ENCODE measurements at regions not wholly inside any gene's neighbourhood (a gene's known extent, or its start where the extent isn't known, plus 50 kb on each side); places are given as distances from the start of the nearest gene placed in this dataset.

DNA sequence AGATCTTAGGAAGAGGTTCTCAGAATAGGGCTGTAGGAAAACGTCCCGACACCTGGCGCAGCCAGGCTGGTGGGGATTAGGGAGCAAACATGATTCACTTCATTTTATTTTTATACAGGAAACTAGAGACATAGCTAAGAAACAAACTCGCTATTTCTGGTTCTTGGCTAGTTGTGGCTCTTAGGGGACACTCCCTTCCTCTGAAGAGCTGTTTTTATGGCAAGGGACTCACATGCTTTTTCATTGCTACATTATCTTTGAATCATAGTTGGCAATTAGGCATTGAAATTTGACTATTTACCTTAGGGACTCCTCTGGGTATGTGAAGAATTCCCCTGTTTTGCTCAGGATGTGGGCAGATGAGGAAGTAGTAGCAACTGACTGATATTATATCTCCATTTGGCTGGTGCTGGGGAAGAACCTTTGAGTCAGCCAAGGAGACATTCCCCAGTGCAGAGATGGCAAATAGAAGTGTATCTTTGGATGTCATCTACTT lies 174.5 kb downstream of the SMIM20 start:
- TF ChIP-seq, protein P1, sequence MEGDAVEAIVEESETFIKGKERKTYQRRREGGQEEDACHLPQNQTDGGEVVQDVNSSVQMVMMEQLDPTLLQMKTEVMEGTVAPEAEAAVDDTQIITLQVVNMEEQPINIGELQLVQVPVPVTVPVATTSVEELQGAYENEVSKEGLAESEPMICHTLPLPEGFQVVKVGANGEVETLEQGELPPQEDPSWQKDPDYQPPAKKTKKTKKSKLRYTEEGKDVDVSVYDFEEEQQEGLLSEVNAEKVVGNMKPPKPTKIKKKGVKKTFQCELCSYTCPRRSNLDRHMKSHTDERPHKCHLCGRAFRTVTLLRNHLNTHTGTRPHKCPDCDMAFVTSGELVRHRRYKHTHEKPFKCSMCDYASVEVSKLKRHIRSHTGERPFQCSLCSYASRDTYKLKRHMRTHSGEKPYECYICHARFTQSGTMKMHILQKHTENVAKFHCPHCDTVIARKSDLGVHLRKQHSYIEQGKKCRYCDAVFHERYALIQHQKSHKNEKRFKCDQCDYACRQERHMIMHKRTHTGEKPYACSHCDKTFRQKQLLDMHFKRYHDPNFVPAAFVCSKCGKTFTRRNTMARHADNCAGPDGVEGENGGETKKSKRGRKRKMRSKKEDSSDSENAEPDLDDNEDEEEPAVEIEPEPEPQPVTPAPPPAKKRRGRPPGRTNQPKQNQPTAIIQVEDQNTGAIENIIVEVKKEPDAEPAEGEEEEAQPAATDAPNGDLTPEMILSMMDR (IDR thresholded peaks at IDR 0.05; ENCODE audit: insufficient read depth in 1 of 2, low read depth in 1 of 2, low read length in 1 of 2, severe bottlenecking in 1 of 2, unreplicated experiment in 1 of 2), result no peak
- BruUV-seq (replicated peaks), result no TSS peak
- H3K36me3 ChIP-seq (ENCODE audit: control insufficient read depth, insufficient read depth, low read length), result no peaks in the 10 kb centered on the region
- H3K27me3 ChIP-seq (replicated peaks; ENCODE audit: control insufficient read depth, insufficient read depth, low read length), result no peaks in the 10 kb centered on the region
- H3K27ac Mint-ChIP-seq (ENCODE audit: unreplicated experiment), result no peak overlapping the region
- no peak for DNase-seq
- no peaks in the 10 kb centered on the region for H3K4me1 Mint-ChIP-seq (ENCODE audit: low read depth, unreplicated experiment)
- H3K36me3 Mint-ChIP-seq (ENCODE audit: insufficient read depth, unreplicated experiment), result no peaks in the 10 kb centered on the region
- ChIA-PET POLR2A (no interaction called here), CTCF (no interaction called here)
- H3K4me3 Mint-ChIP-seq (ENCODE audit: unreplicated experiment), result no peak overlapping the region
- peaks cover 4% of the 10 kb centered on the region for H3K27me3 Mint-ChIP-seq (ENCODE audit: insufficient read depth, unreplicated experiment)
- H3K4me3 ChIP-seq (ENCODE audit: low read depth, low read length), result no peak overlapping the region
- intact Hi-C loops (cut with micrococcal nuclease; ENCODE audit: unreplicated experiment), result no loop called here
- H3K4me1 ChIP-seq, result no peaks in the 10 kb centered on the region
- H3K9me3 ChIP-seq, result peaks cover 7% of the 10 kb centered on the region; the same call in 1 of the 2 replicates
- H3K9me3 Mint-ChIP-seq (ENCODE audit: unreplicated experiment), result peaks cover 15% of the 10 kb centered on the region

DNA sequence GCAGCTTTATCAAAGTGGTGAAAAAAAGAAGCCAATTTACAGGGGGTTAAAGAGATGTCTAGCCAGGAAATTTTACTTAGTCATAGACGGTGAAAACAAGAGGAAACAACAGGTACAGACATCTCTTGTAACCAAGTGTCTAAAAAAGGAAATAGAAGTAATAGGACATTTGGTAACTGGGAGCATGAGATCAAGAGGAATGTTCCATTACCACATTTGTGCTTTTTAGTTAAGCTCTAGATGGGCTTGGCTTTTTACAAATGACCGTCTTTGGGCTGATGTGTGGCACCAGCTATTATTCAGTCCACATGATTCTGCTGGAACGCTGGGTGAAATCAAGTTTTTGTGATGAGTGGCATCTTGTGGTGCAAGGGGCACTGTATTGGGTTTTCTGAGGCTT lies 179.5 kb downstream of the SMIM20 start:
- Mint-ChIP-seq H3K4me1 (ENCODE audit: low read depth, unreplicated experiment) (no peaks in the 10 kb centered on the region), H3K4me3 (ENCODE audit: unreplicated experiment) (no peak overlapping the region), H3K27ac (ENCODE audit: unreplicated experiment) (no peak overlapping the region), H3K27me3 (ENCODE audit: insufficient read depth, unreplicated experiment) (peaks cover 4% of the 10 kb centered on the region), H3K9me3 (ENCODE audit: unreplicated experiment) (peaks cover 37% of the 10 kb centered on the region), H3K36me3 (ENCODE audit: insufficient read depth, unreplicated experiment) (no peaks in the 10 kb centered on the region)
- no peak overlapping the region for H3K4me3 ChIP-seq (ENCODE audit: low read depth, low read length)
- BruUV-seq (replicated peaks), result no TSS peak
- H3K27me3 ChIP-seq (replicated peaks; ENCODE audit: control insufficient read depth, insufficient read depth, low read length), result no peaks in the 10 kb centered on the region
- H3K4me1 ChIP-seq, result no peaks in the 10 kb centered on the region
- no peak for DNase-seq
- POLR2A ChIA-PET, result no interaction called here
- CTCF ChIA-PET, result no interaction called here
- H3K9me3 ChIP-seq, result peaks cover 7% of the 10 kb centered on the region; the same call in 1 of the 2 replicates
- intact Hi-C loops (cut with micrococcal nuclease; ENCODE audit: unreplicated experiment), result no loop called here
- no peaks in the 10 kb centered on the region for H3K36me3 ChIP-seq (ENCODE audit: control insufficient read depth, insufficient read depth, low read length)
- TF ChIP-seq, protein P1 (IDR thresholded peaks at IDR 0.05; ENCODE audit: insufficient read depth in 1 of 2, low read depth in 1 of 2, low read length in 1 of 2, severe bottlenecking in 1 of 2, unreplicated experiment in 1 of 2), result no peak

DNA sequence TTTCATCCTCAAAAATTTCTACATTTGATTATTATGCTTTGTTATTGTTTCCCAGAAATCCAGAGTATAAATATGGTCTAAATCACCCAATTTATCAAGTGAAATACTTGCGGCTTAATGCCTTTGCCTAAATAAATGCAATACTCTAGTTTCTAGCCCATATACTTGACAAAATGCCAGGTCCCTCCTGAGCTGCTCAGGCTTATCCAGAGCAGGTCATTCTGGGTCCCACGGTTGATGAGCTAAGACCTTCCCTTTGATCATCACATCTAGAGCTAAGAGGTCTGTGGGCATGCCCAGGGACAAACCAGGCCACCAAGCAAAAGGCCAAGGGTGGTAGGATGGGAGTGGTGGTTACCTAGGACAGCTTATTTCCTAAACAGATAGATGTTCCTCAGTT lies 180.1 kb downstream of the SMIM20 start:
- Histone ChIP-seq H3K27me3 (replicated peaks; ENCODE audit: control insufficient read depth, insufficient read depth, low read length) (no peaks in the 10 kb centered on the region), H3K36me3 (ENCODE audit: control insufficient read depth, insufficient read depth, low read length) (no peaks in the 10 kb centered on the region), H3K4me3 (ENCODE audit: low read depth, low read length) (no peak overlapping the region), H3K4me1 (no peaks in the 10 kb centered on the region), H3K9me3 (peaks cover 7% of the 10 kb centered on the region; the same call in 1 of the 2 replicates)
- Mint-ChIP-seq H3K27me3 (ENCODE audit: insufficient read depth, unreplicated experiment) (peaks cover 4% of the 10 kb centered on the region), H3K4me1 (ENCODE audit: low read depth, unreplicated experiment) (no peaks in the 10 kb centered on the region), H3K4me3 (ENCODE audit: unreplicated experiment) (no peak overlapping the region), H3K9me3 (ENCODE audit: unreplicated experiment) (peaks cover 40% of the 10 kb centered on the region), H3K36me3 (ENCODE audit: insufficient read depth, unreplicated experiment) (no peaks in the 10 kb centered on the region), H3K27ac (ENCODE audit: unreplicated experiment) (no peak overlapping the region)
- ChIA-PET POLR2A (no interaction called here), CTCF (no interaction called here)
- BruUV-seq (replicated peaks), result no TSS peak
- intact Hi-C loops (cut with micrococcal nuclease; ENCODE audit: unreplicated experiment), result no loop called here
- TF ChIP-seq, protein P1 (IDR thresholded peaks at IDR 0.05; ENCODE audit: insufficient read depth in 1 of 2, low read depth in 1 of 2, low read length in 1 of 2, severe bottlenecking in 1 of 2, unreplicated experiment in 1 of 2), result no peak
- DNase-seq, result no peak
